SK-N-SH treated with all-trans-retinoic acid at 6 μM for 48 hours (cell line): ENCODE measurements at regions not wholly inside any gene's neighbourhood (a gene's known extent, or its start where the extent isn't known, plus 50 kb on each side); places are given as distances from the start of the nearest gene placed in this dataset.

ENCODE experiments used
- SNAI2 ChIP-seq: fragments of 250-450 bp; sonication (Bioruptor Pico); IDR thresholded peaks from 2 replicates; pipeline ENCODE4 v1.5.0; 2020; ENCODE audit warnings: mild to moderate bottlenecking, moderate library complexity
- ZNF8 ChIP-seq: fragments of 450-650 bp; formaldehyde crosslinking; IDR thresholded peaks from 2 replicates; pipeline ENCODE4 v1.5.0; 2020; ENCODE audit warnings: mild to moderate bottlenecking, moderate library complexity

DNA sequence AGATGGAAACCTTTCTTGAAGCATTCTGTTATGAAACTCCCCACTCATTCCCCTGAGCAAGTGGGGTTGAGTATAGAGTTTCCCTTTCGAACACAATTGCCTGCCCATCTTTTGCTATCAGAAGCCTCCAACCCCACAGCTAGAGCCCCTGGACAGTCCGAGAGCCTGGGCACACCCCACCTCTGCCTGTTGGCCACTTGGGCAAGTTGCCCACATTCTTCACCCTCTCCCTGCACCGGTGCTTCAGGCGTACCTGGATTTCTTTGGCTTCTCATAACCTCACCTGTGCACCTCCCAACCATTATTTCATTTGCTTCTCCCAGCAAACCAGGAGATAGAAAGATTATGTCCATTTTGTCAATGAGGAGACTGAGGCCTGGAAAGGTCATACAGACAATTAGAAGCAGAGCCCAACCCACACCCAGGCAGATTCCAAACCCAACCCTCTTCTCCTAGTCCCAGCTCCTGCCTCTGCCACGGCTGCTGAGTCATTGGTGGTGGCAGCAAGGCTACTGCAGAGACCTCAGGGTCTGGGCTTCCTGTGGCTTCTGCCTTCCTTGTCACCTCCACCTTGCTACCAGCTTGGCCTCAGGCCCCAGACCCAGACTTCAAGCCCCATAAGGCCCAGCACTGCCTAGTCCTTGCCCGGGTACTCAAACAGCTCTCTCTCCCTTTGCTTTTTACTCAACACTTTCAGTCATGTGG is 118.7 kb upstream of the ZBTB40 start:
- no peak for TF ChIP-seq SNAI2
- no peak for TF ChIP-seq ZNF8 (CRISPR knock-in tag)
